ENCODE measurements at regions not wholly inside any gene's neighbourhood (a gene's known extent, or its start where the extent isn't known, plus 50 kb on each side); places are given as distances from the start of the nearest gene placed in this dataset.

GRCh38 chr20:60135276-60135675 is 177.1 kb downstream of the CDH26 start:
- FAIRE-seq: no peak
- TF ChIP-seq CTCF (IDR thresholded peaks at IDR 0.05; ENCODE audit: insufficient read depth, missing control alignments): no peak
- DNase-seq (ENCODE audit: insufficient read length, low spot score): no peak

- no peak for TF ChIP-seq CTCF (IDR thresholded peaks at IDR 0.05; ENCODE audit: insufficient read depth, missing control alignments)
- FAIRE-seq: no peak
- DNase-seq (ENCODE audit: insufficient read length, low spot score): no peak
Measured at GRCh38 chr20:60136645-60137401, 178.6 kb downstream of the CDH26 start.

GRCh38 chr20:60137657-60138245 is 179.5 kb downstream of the CDH26 start:
- FAIRE-seq: no peak

GRCh38 chr20:60138256-60139220 is 180.3 kb downstream of the CDH26 start:
- no peak for TF ChIP-seq CTCF (IDR thresholded peaks at IDR 0.05; ENCODE audit: insufficient read depth, missing control alignments)
- no peak for DNase-seq (ENCODE audit: insufficient read length, low spot score)
- no peak for FAIRE-seq

More at GRCh38 chr20:60137657-60138245, 179.5 kb downstream of the CDH26 start:
- TF ChIP-seq CTCF (IDR thresholded peaks at IDR 0.05; ENCODE audit: insufficient read depth, missing control alignments): peak; percentile 39
- no peak for DNase-seq (ENCODE audit: insufficient read length, low spot score)

GRCh38 chr20:60139663-60140446 is 181.6 kb downstream of the CDH26 start:
- no peak for TF ChIP-seq CTCF (IDR thresholded peaks at IDR 0.05; ENCODE audit: insufficient read depth, missing control alignments)
- DNase-seq (ENCODE audit: insufficient read length, low spot score) (no peak), FAIRE-seq (no peak)

GRCh38 chr20:60142587-60142986 is 184.4 kb downstream of the CDH26 start:
- TF ChIP-seq CTCF (IDR thresholded peaks at IDR 0.05; ENCODE audit: insufficient read depth, missing control alignments): no peak
- DNase-seq (ENCODE audit: insufficient read length, low spot score): no peak
- FAIRE-seq: no peak

Measured in D721Med (cell line).